GM21390 (cell line): ENCODE measurements at regions not wholly inside any gene's neighbourhood (a gene's known extent, or its start where the extent isn't known, plus 50 kb on each side); places are given as distances from the start of the nearest gene placed in this dataset.

Source experiments
- ATAC-seq: cut with Tn5 transposase; IDR thresholded peaks from one replicate; pipeline ENCODE4 v1.9.1; 2021; ENCODE audit not compliant: unreplicated experiment

GRCh38 chr1:219281831-219282230 is 108.2 kb downstream of the LYPLAL1 start:
- ATAC-seq, result no peak

- ATAC-seq, result no peak
Observed at GRCh38 chr1:219279017-219279770, 105.5 kb downstream of the LYPLAL1 start.

GRCh38 chr1:219278288-219278687 is 104.6 kb downstream of the LYPLAL1 start:
- ATAC-seq, result no peak

GRCh38 chr1:219277304-219278105 is 103.8 kb downstream of the LYPLAL1 start:
- ATAC-seq, result no peak

GRCh38 chr1:219276049-219276738 is 102.5 kb downstream of the LYPLAL1 start:
- ATAC-seq, result no peak

- no peak for ATAC-seq
Observed at GRCh38 chr1:219273088-219273686, 99.5 kb downstream of the LYPLAL1 start.

- ATAC-seq, result no peak
Observed at GRCh38 chr1:219271818-219272535, 98.3 kb downstream of the LYPLAL1 start.

- no peak for ATAC-seq
Observed at GRCh38 chr1:219269171-219269570, 95.5 kb downstream of the LYPLAL1 start.

GRCh38 chr1:219266524-219266923 is 92.8 kb downstream of the LYPLAL1 start:
- ATAC-seq, result no peak

- no peak for ATAC-seq
Observed at GRCh38 chr1:219265026-219265515, 91.4 kb downstream of the LYPLAL1 start.

GRCh38 chr1:219264561-219264960 is 90.9 kb downstream of the LYPLAL1 start:
- no peak for ATAC-seq
